Nephron progenitor cell (in vitro differentiated cells): ENCODE measurements at regions not wholly inside any gene's neighbourhood (a gene's known extent, or its start where the extent isn't known, plus 50 kb on each side); places are given as distances from the start of the nearest gene placed in this dataset.

Experiments used
- DNase-seq: peaks from one replicate; pipeline ENCODE4 v3.0.0; 2021
- H3K27ac Mint-ChIP-seq: 2 replicates; pipeline ENCODE4 v1.8.0; 2021; ENCODE audit warnings: mild to moderate bottlenecking, moderate library complexity, mixed read lengths
- H3K27me3 Mint-ChIP-seq: 2 replicates; pipeline ENCODE4 v1.8.0; 2021; ENCODE audit warnings: mild to moderate bottlenecking, low read depth, mixed read lengths; ENCODE audit not compliant: poor library complexity
- H3K36me3 Mint-ChIP-seq: 2 replicates; pipeline ENCODE4 v1.8.0; 2021; ENCODE audit warnings: low read depth, mixed read lengths
- H3K4me1 Mint-ChIP-seq: 2 replicates; pipeline ENCODE4 v1.8.0; 2021; ENCODE audit warnings: mixed read lengths
- H3K4me3 Mint-ChIP-seq: 2 replicates; pipeline ENCODE4 v1.8.0; 2021; ENCODE audit warnings: mild to moderate bottlenecking, moderate library complexity, mixed read lengths
- H3K9me3 Mint-ChIP-seq: 2 replicates; pipeline ENCODE4 v1.8.0; 2021; ENCODE audit warnings: mild to moderate bottlenecking, moderate library complexity, mixed read lengths
- CTCF ChIP-seq: fragments of 200-600 bp; sonication (generic); IDR thresholded peaks from 2 replicates; pipeline ENCODE4 v1.5.0; 2021; ENCODE audit warnings: antibody characterized with exemption

DNA sequence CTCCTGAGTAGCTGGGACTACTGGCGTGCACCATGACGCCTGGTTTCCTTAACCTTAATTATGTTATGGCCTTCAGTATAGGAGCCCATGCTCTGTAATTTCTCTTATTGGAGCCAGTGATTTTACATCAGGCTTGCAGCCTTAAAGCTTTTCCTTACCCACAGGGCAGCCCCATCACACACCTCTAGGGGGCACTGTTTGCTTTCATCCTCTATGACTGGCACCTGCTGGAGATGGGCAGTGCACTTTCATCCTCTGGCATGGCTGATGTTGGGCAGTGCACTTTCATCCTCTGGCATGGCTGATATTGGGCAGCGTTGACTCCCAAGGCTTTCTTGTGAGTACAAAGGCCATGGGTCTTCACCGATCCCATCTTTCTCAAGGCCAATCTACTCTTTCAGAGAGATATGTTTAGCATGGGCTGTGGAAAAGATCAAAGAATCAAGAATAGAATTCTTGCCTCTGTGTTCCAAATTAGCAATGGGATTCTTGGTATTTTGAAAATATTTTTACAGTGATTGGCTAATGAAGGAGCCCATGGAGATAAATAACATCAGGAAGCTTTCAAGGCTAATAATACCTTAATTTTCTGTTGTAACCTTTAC is 80.7 kb upstream of the MEX3C start:
- DNase-seq = peak; percentile 60
- no peaks in the 10 kb centered on the region for H3K36me3 Mint-ChIP-seq
- H3K4me1 Mint-ChIP-seq = peaks cover 2% of the 10 kb centered on the region
- H3K27ac Mint-ChIP-seq = no peak overlapping the region
- H3K9me3 Mint-ChIP-seq = no peaks in the 10 kb centered on the region
- H3K27me3 Mint-ChIP-seq = peaks cover 17% of the 10 kb centered on the region
- H3K4me3 Mint-ChIP-seq = no peak overlapping the region
- peak; percentile 67 for TF ChIP-seq CTCF

DNA sequence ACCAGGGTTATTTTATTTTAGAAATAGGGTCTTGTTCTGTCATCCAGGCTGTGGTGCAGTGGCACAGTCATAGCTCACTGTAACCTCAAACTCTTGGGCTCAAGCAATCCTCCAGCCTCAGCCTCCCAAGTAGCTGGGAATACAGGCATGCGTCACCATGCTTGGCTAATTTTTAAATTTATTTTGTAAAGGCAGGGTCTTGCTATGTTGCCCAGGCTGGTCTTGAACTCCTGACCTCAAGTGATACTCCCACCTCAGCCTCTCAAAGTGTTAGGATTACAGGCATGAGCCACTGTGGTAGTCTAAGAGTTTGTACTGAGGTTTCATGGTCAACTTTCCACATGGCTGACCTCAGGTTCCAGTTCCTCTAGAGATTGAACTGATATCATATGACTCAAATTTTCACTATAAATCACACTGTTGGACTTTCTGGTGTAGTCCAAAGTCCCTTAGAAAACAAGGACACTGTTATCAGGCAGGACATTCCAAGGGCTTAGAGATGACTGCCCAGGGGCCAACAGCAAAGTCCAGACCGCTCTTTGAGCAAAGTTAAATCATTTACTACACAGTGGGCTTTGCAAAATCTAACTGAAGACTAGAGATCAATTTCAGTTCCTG is 82.0 kb upstream of the MEX3C start:
- H3K4me1 Mint-ChIP-seq = no peaks in the 10 kb centered on the region
- TF ChIP-seq CTCF = no peak
- DNase-seq = no peak
- H3K27me3 Mint-ChIP-seq = peaks cover 17% of the 10 kb centered on the region
- no peaks in the 10 kb centered on the region for H3K9me3 Mint-ChIP-seq
- no peak overlapping the region for H3K4me3 Mint-ChIP-seq
- no peak overlapping the region for H3K27ac Mint-ChIP-seq
- H3K36me3 Mint-ChIP-seq = no peaks in the 10 kb centered on the region

GRCh38 chr18:51287818-51288508 is 90.5 kb upstream of the MEX3C start:
- TF ChIP-seq CTCF = no peak
- no peak overlapping the region for H3K27ac Mint-ChIP-seq
- peaks cover 8% of the 10 kb centered on the region for H3K27me3 Mint-ChIP-seq

GRCh38 chr18:51288582-51288981 is 91.1 kb upstream of the MEX3C start:
- Mint-ChIP-seq H3K27me3 (peaks cover 8% of the 10 kb centered on the region), H3K4me1 (no peaks in the 10 kb centered on the region), H3K36me3 (no peaks in the 10 kb centered on the region), H3K4me3 (no peak overlapping the region), H3K27ac (no peak overlapping the region), H3K9me3 (peaks cover 15% of the 10 kb centered on the region)
- no peak for TF ChIP-seq CTCF
- no peak for DNase-seq

More at GRCh38 chr18:51287818-51288508, 90.5 kb upstream of the MEX3C start:
- Mint-ChIP-seq H3K9me3 (peaks cover 15% of the 10 kb centered on the region), H3K36me3 (no peaks in the 10 kb centered on the region), H3K4me1 (no peaks in the 10 kb centered on the region), H3K4me3 (no peak overlapping the region)
- no peak for DNase-seq

- Mint-ChIP-seq H3K4me1 (no peaks in the 10 kb centered on the region), H3K9me3 (peaks cover 15% of the 10 kb centered on the region)
These were observed 93.4 kb upstream of the MEX3C start for GRCh38 chr18:51290860-51291259.

More at GRCh38 chr18:51290860-51291259, 93.4 kb upstream of the MEX3C start:
- H3K27me3 Mint-ChIP-seq = peaks cover 8% of the 10 kb centered on the region
- no peak for DNase-seq
- no peaks in the 10 kb centered on the region for H3K36me3 Mint-ChIP-seq
- H3K27ac Mint-ChIP-seq = no peak overlapping the region
- H3K4me3 Mint-ChIP-seq = no peak overlapping the region
- no peak for TF ChIP-seq CTCF
